DMS114 treated with DMSO at 0.1 percent for 48 hours (cell line): ENCODE measurements at regions not wholly inside any gene's neighbourhood (a gene's known extent, or its start where the extent isn't known, plus 50 kb on each side); places are given as distances from the start of the nearest gene placed in this dataset.

Source experiments
- DNase-seq: peaks from one replicate; lab custom pipeline; 2025; ENCODE audit not compliant: unreplicated experiment; lab: John Stamatoyannopoulos, UW

DNA sequence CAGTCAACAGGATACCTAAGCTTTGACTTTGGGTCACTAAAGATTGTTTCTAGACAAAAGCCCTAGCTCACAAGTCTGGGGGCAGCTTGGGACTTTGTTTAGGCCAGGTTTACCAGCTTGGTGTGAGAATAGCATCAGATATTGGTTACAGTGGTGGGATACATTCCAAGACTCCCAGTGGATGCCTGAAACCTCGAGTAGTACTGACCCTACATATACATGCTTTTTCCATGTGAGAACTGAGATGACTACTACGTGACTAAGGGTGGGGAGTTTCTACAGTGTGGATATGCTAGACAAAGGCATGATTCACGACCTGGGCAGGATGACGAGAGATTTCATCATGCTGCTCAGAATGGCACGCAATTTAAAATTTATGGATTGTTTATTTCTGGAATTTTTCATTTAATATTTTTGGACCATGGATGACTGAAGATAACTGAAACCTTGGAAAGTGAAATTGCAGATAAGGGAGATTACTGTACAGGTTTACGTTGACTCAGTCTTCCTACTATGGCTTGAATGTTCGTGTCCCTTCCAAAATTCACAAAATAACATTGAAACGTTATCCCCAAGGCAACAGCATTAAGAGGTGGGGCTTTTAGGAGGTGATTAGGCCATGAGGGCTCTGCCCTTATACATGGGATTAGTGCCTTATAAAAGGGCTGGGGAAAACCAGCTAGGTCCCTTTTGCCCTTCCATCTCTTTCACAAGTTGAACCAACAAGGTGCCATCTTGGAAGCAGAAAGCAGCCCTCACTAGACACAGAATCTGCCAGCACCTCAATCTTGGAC is 50.2 kb upstream of the CTAGE1 start:
- no peak for DNase-seq

DNA sequence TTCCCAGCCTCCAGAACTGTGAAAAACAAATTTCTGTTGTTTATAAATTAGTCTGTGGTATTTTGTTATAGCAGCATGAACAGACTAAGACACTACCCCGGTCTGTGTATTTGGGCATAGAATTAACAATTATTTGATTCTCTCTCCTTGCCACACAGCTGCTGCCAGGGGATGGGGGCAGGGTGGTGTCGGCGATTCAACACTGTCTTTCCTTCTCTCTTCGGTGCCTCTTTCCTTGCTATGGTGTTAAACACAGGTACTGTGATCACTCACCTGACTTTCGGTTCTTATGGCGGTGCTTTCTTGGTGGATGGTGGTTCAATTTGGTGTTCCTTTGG is 50.8 kb upstream of the CTAGE1 start:
- no peak for DNase-seq

GRCh38 chr18:22469061-22469734 is 51.5 kb upstream of the CTAGE1 start:
- DNase-seq: no peak

- no peak for DNase-seq
These were observed 52.2 kb upstream of the CTAGE1 start for GRCh38 chr18:22469926-22470247.

GRCh38 chr18:22470248-22471235 is 52.8 kb upstream of the CTAGE1 start:
- no peak for DNase-seq

DNA sequence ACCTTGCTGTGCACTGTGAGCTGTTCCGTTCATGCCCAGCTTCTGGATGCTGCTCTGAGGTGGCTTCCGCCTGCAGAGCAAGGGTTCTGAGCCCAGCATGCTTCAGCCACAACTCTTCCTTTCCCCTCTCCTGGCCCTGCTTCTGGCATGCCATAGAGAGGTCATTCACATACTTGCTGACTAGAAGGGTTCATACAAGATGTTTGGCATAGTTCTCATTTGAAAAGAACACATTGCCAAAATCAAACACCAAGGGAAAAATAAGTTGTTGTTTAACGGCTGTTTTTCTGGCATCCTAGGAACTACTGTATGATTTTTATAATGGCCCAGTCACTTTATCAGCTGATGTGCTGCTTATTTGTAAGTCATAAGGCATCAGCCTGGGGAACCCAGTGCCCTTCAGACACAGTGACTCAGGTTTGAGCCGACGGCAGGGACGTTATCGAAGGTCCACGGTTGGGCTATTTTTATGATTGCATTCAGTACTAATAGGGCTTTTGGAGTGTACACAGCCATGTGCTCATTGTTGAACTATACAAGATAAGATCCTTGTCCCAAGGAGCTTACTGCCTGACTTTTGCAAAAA is 53.9 kb upstream of the CTAGE1 start:
- DNase-seq: no peak

- DNase-seq: no peak
These were observed 55.7 kb upstream of the CTAGE1 start for GRCh38 chr18:22473366-22473765.

GRCh38 chr18:22475426-22476100 is 57.8 kb upstream of the CTAGE1 start:
- no peak for DNase-seq

DNA sequence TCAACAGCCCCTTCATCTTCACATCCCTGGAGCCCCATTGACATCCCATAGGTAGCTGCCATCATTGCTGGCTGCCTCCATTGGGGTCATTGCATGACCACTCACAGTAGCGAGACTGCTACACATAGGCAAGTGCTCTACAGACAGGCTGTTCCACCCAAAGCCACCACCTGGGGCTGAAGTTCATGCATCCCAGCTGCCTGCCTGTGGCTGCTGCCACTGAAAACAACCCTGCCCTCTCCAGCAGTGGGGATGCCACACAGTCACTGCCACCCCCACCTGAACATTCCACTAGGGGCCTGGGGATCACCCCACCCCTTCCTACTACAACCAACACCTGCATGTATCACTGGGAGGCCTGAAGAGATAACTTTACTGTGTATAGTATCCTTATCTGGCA is 59.5 kb upstream of the CTAGE1 start:
- no peak for DNase-seq

DNA sequence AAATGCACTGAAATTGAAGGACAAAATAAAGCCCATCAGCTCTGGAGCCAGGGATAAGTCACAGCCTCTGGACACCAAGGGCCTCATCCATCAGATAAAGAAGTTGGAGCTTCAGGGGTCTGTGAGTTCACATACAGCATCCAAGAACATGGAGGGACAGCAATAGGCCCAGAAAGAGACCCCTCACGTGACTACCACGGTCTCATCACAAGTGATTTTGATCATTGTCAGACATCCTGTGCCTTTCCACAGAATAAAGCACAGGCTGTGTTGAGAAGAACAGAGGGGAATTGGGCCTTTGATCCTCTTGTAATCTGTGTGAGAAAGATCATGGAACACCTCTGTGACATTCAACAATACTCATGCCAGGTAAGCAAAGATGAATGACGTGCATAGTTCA is 65.2 kb upstream of the CTAGE1 start:
- no peak for DNase-seq

DNA sequence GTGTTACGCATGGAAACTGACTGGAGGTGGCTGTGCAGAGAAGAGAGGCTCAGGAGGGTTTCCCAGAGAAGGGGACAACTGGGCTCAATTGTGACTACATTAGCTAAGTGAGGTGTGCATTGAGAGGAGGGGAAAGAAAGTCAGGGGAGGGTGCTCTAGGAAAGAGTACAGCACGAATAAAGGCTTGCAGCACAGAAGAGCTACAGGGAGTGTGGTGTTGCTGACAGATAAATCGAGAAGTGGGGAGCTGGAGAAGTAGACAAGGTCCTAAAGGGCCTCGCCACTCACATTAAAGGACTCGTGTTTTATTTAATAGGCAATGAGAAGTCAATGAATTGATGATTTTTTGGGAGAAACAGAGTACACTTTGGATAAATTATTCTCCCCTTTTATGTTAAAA is 65.7 kb upstream of the CTAGE1 start:
- no peak for DNase-seq

DNA sequence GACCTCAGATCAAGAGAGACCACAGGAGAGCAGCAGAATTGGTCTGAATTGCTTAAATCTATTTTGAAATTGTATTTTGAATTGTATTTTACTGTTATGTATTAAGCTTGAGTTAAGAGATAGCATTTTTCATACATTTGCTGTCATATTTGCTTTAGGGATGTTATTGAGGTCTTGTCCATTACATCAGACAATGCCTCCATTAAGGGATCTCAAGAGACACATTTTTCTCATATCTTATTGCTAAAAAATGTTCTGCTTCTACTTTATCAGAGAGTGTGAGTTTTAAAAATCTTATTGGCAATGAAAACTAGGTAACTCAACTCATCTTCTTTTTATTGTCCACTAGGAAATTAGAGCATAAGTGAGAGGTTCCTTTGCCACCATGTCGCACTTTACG is 66.8 kb upstream of the CTAGE1 start:
- no peak for DNase-seq

- DNase-seq: no peak
These were observed 68.1 kb upstream of the CTAGE1 start for GRCh38 chr18:22485808-22486244.

DNA sequence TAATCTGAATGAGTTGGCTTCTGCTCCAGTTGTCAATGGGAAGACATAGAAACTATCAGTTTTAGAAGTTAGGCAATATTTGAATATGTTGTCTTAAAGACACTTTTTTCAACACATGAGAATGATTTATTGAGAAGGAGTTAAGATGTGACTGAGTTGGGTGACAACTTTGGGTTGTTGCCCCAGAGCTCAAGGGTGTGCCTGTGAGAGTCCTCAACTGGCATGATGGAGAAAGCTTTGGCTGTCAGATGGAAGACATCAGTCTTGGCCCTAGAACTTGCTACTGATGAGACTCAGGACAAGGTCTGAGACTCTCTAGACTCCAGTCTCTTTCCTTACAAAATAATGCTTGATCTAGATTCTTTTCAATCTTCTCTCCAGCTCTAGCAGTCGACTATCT is 69.0 kb upstream of the CTAGE1 start:
- DNase-seq: no peak

DNA sequence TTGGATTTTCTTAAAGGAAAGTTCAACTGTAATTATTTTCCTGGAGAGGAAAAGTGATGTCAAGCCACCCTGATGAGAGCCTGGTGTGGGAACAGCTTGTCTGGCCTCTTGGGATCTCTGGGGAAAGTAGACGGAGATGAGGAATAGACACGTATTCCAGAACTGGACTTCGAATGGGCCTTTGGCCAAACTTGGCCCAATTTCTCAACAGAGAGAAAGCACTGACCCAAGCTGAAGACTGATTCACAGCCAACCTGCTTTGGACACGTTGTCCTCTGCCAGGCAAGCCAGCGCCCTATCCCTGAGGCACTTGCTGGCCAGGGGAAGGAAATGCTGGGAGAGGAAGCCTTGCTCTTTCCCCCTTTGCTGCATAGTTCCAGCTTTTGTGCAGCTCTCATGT is 70.8 kb upstream of the CTAGE1 start:
- no peak for DNase-seq

DNA sequence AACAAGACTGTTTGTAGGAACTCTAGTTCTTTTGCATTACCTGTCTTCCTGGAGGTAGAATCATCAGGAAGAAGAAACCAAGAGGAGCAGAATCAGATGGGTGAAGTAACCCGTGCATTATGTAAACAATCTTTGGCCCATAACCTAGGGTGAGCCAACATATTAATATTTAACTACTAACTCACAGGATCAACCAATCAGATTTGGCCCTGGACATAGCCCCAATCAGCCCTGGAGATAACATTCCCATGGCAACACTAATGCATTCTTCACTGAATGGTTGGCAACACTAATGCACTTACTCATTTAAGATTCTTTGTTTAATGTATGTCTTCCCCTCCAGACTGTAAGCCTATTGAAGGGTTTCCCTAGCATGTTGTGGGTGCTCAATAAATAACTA is 72.0 kb upstream of the CTAGE1 start:
- DNase-seq: no peak

GRCh38 chr18:22490429-22490846 is 72.7 kb upstream of the CTAGE1 start:
- DNase-seq: no peak

DNA sequence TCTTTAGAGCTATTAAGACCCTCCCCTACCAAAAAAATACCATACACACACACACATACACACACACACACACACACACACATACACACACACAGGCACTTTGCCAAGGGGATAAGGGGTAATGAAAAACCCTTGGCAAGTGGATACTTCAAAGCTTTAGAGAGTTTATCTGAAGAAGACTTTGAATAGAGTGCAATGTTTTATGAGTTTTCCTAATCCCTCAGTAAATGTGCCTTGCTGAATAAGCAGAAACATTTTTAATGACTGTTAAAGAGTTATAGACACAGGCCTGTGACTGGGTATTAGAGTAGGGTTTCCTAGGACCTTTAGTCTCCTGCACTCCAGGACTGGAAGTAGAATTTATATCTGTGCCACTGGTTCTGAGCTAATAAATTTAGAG is 75.5 kb upstream of the CTAGE1 start:
- no peak for DNase-seq

- DNase-seq: no peak
These were observed 76.2 kb upstream of the CTAGE1 start for GRCh38 chr18:22493940-22494339.

- DNase-seq: no peak
These were observed 77.1 kb upstream of the CTAGE1 start for GRCh38 chr18:22494771-22495170.

- no peak for DNase-seq
These were observed 81.7 kb upstream of the CTAGE1 start for GRCh38 chr18:22499421-22499820.
